Mesodermal cell (in vitro differentiated cells): ENCODE measurements at regions not wholly inside any gene's neighbourhood (a gene's known extent, or its start where the extent isn't known, plus 50 kb on each side); places are given as distances from the start of the nearest gene placed in this dataset.

Experiments used
- H3K27ac ChIP-seq: 2 replicates; pipeline ENCODE4 v1.7.0; 2013; ENCODE audit warnings: mild to moderate bottlenecking, low read depth, low read length, moderate library complexity; ENCODE audit not compliant: severe bottlenecking
- H3K36me3 ChIP-seq: 2 replicates; pipeline ENCODE4 v1.7.1; 2013; ENCODE audit warnings: mild to moderate bottlenecking, low read length, moderate library complexity; ENCODE audit not compliant: control insufficient read depth, insufficient read depth
- H3K4me1 ChIP-seq: one replicate; pipeline ENCODE4 v1.7.1; 2013; ENCODE audit warnings: mild to moderate bottlenecking, low read length; ENCODE audit not compliant: insufficient read depth, control insufficient read depth, poor library complexity, severe bottlenecking
- H3K4me3 ChIP-seq: 2 replicates; pipeline ENCODE4 v1.7.0; 2013; ENCODE audit warnings: low read length, control low read depth, mild to moderate bottlenecking; ENCODE audit not compliant: insufficient read depth, poor library complexity, severe bottlenecking; ENCODE audit errors: extremely low read depth
- H3K9me3 ChIP-seq: 2 replicates; pipeline ENCODE4 v1.7.1; 2013; ENCODE audit warnings: mild to moderate bottlenecking, low read length, moderate library complexity; ENCODE audit not compliant: control insufficient read depth
- WGBS, 2 experiments: methylation state at CpG; one replicate each; pipeline ENCODE4 v1.1.5; 2013; ENCODE audit warnings: missing lambda C conversion rate in 2 of 2; ENCODE audit not compliant: insufficient coverage in 2 of 2; 5-methylcytosine and 5-hydroxymethylcytosine counted together

GRCh38 chr14:98345161-98345560 is 926.8 kb downstream of the BCL11B start:
- Histone ChIP-seq H3K4me3 (no peak overlapping the region), H3K9me3 (no peaks in the 10 kb centered on the region), H3K36me3 (no peaks in the 10 kb centered on the region), H3K27ac (no peak overlapping the region), H3K4me1 (no peaks in the 10 kb centered on the region)
- 76 to 90% methylated on average over 2 to 3 of the region's 5 CpGs for WGBS, 2 experiments

GRCh38 chr14:98347686-98348085 is 924.3 kb downstream of the BCL11B start:
- H3K36me3 ChIP-seq: no peaks in the 10 kb centered on the region
- H3K4me1 ChIP-seq: no peaks in the 10 kb centered on the region
- WGBS, 2 experiments: 100% methylated on average over 2 of the region's 7 CpGs; no CpG with 5 or more reads in 1 of the 2 experiments
- H3K9me3 ChIP-seq: no peaks in the 10 kb centered on the region
- no peak overlapping the region for H3K4me3 ChIP-seq
- no peak overlapping the region for H3K27ac ChIP-seq

DNA sequence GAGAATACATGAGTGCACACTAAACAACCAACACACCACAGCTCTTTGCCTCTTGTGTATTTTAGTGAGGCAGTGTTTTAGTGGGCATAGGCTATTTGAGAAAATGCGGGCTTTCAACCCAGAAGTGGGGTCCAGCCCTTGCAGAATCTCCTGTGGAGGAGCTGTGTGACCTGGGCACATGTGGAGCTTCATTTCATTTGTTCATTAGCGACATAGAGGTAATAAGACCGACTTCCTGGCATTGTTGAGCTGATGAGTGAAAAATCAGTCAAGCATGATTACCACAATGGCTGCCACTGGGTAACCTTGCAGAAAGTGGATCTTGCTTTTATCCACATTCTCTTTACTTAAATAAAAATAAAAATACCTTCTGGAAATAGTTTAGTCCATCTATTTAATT is 923.5 kb downstream of the BCL11B start:
- H3K4me1 ChIP-seq: no peaks in the 10 kb centered on the region

DNA sequence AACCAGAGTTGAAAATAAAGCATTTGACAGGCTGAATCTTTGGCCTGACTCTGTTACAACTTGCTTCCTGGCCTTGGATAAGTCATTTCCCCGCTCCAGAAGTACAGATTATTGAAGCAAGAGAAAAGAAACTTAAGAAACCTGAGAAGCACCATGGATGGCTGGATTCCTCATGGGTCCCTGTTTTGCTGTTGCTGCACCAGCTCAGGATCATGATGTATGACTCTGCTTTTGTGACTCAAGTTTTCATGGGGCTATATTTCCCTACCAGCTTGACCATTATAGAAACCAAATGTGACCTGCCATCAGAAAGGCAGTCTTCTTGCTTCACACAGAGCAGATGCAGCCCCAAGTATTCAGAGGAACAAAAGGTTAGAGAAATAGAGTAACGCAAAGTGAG is 921.8 kb downstream of the BCL11B start:
- no peaks in the 10 kb centered on the region for H3K36me3 ChIP-seq
- WGBS, 2 experiments: 31 to 42% methylated on average over 2 of the region's 2 CpGs
- no peak overlapping the region for H3K4me3 ChIP-seq
- H3K27ac ChIP-seq: no peak overlapping the region
- no peaks in the 10 kb centered on the region for H3K4me1 ChIP-seq
- H3K9me3 ChIP-seq: no peaks in the 10 kb centered on the region

More for the DNA sequence above, 923.5 kb downstream of the BCL11B start:
- no peaks in the 10 kb centered on the region for H3K36me3 ChIP-seq
- H3K27ac ChIP-seq: no peak overlapping the region
- H3K9me3 ChIP-seq: no peaks in the 10 kb centered on the region
- WGBS, 2 experiments: 82 to 100% methylated on average over 2 to 3 of the region's 3 CpGs
- no peak overlapping the region for H3K4me3 ChIP-seq

GRCh38 chr14:98364961-98365360 is 907.0 kb downstream of the BCL11B start:
- no peaks in the 10 kb centered on the region for H3K9me3 ChIP-seq
- WGBS, 2 experiments: no CpG with 5 or more reads among the region's 1 CpG
- no peak overlapping the region for H3K27ac ChIP-seq
- H3K4me1 ChIP-seq: no peaks in the 10 kb centered on the region
- no peaks in the 10 kb centered on the region for H3K36me3 ChIP-seq
- no peak overlapping the region for H3K4me3 ChIP-seq

DNA sequence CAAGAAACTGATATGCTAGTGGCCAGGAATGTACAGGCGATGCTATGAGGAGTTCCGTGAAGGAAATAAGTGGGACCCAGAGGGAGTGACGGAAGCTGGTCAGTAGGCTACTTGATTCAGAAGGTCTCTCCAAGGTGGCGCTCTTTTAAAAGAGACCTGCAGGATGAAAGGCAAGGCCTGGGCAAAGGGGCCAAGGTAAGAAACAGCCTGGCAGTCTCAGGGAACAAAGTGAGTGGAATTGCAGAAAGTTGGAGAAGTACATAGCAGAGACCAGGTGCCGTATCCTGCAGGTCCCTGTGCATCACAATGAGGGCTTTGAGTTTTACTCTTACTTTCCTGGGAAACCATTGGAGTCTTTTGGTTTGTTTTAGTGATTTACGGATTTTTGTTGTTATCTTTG is 905.6 kb downstream of the BCL11B start:
- no peak overlapping the region for H3K4me3 ChIP-seq
- no peaks in the 10 kb centered on the region for H3K9me3 ChIP-seq
- no peak overlapping the region for H3K27ac ChIP-seq
- 90 to 94% methylated on average over 5 to 6 of the region's 6 CpGs for WGBS, 2 experiments
- no peaks in the 10 kb centered on the region for H3K4me1 ChIP-seq
- no peaks in the 10 kb centered on the region for H3K36me3 ChIP-seq

GRCh38 chr14:98368221-98368620 is 903.8 kb downstream of the BCL11B start:
- Histone ChIP-seq H3K36me3 (no peaks in the 10 kb centered on the region), H3K9me3 (no peaks in the 10 kb centered on the region), H3K27ac (no peak overlapping the region), H3K4me3 (no peak overlapping the region), H3K4me1 (no peaks in the 10 kb centered on the region)
- WGBS, 2 experiments: 86 to 100% methylated on average over 1 of the region's 1 CpG

- H3K4me1 ChIP-seq: no peaks in the 10 kb centered on the region
Observed at GRCh38 chr14:98368916-98369315, 903.1 kb downstream of the BCL11B start.

GRCh38 chr14:98369344-98369743 is 902.7 kb downstream of the BCL11B start:
- Histone ChIP-seq H3K4me1 (no peaks in the 10 kb centered on the region), H3K9me3 (no peaks in the 10 kb centered on the region), H3K4me3 (no peak overlapping the region), H3K36me3 (no peaks in the 10 kb centered on the region), H3K27ac (no peak overlapping the region)
- WGBS, 2 experiments: 60 to 100% methylated on average over 1 of the region's 2 CpGs

More at GRCh38 chr14:98368916-98369315, 903.1 kb downstream of the BCL11B start:
- 88 to 89% methylated on average over 3 of the region's 3 CpGs for WGBS, 2 experiments
- Histone ChIP-seq H3K27ac (no peak overlapping the region), H3K36me3 (no peaks in the 10 kb centered on the region), H3K9me3 (no peaks in the 10 kb centered on the region), H3K4me3 (no peak overlapping the region)

GRCh38 chr14:98370352-98370751 is 901.6 kb downstream of the BCL11B start:
- 78 to 100% methylated on average over 1 to 2 of the region's 6 CpGs for WGBS, 2 experiments
- Histone ChIP-seq H3K4me1 (no peaks in the 10 kb centered on the region), H3K27ac (no peak overlapping the region), H3K9me3 (no peaks in the 10 kb centered on the region), H3K4me3 (no peak overlapping the region), H3K36me3 (no peaks in the 10 kb centered on the region)

DNA sequence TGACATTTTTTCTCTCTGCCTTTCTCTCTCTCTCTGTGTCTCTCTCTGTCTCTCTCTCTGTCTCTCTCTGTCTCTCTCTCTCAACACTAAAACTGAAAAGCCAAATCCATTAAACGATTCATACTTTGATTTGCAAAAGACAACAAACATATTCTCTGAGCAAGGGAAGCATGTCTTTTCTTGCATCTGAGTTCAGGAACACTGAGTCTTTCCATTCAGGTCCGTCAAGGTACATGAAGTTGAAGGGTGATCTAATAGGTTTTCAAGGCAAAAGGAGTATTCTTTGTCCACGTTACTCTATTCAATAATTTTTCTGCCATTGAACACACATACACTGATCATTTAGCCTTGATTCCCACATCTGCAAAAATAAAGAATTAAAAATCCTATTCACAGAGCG is 900.9 kb downstream of the BCL11B start:
- Histone ChIP-seq H3K36me3 (no peaks in the 10 kb centered on the region), H3K27ac (no peak overlapping the region), H3K4me1 (no peaks in the 10 kb centered on the region), H3K9me3 (no peaks in the 10 kb centered on the region), H3K4me3 (no peak overlapping the region)
- 94 to 100% methylated on average over 1 to 2 of the region's 4 CpGs for WGBS, 2 experiments
